Stimulated activated naive CD8-positive, alpha-beta T cell treated with anti-CD3 and anti-CD28 coated beads, Interleukin-15, Interleukin-2, amounts not matched to agents 100 U/mL and 50 U/mL, for 24 hours (primary cell): ENCODE measurements at regions not wholly inside any gene's neighbourhood (a gene's known extent, or its start where the extent isn't known, plus 50 kb on each side); places are given as distances from the start of the nearest gene placed in this dataset.
"Not testable (repeated sequence)": the region's sequence is repeated elsewhere in the genome, so short reads cannot be mapped to it uniquely, and the experiment has no call there.

Experiments used
- ATAC-seq: fragments of 150-1000 bp; cut with Tn5 transposase; one replicate; pipeline ENCODE4 v1.10.0; 2021
- DNase-seq: peaks from one replicate; pipeline ENCODE4 v3.0.0; 2021

DNA sequence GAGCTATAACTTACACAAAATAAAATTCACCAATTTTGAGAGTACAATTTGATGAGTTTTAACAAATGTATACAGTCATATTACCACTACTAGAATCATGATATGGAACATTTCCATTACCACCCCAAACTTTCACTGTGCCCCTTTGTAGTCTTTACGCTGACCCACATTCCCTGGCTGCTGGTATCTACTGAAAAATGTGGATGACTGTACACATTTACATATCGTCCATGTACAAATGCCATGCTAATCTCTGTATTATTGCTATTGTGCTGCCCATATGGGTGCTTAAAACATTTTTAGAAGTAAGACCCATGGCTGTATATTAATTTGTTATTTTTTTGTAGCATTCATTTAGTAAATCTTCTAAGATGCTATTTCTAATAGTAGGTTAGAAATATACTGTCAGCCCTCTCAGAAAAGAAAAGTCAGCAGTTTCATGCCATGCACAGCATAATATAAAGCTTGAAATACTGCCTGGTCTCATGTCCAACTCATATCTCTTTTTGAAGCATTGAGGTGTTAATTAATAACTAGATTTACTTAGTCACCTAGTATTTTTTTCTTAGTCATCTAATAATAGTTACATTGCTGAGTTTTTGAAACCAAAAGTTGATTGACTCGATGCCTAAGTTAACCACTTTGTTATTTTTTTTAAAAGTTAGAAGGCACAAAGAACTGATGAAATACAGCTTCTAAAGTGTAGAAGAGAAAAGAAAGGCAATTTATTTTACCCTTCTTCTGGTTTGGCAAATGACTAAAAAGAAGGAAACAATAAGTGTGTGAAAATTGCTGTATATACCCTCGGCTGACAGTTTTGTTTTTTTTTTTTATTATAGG, 188.3 kb upstream of the MEF2C start:
- DNase-seq (no peak), ATAC-seq (no peak)

DNA sequence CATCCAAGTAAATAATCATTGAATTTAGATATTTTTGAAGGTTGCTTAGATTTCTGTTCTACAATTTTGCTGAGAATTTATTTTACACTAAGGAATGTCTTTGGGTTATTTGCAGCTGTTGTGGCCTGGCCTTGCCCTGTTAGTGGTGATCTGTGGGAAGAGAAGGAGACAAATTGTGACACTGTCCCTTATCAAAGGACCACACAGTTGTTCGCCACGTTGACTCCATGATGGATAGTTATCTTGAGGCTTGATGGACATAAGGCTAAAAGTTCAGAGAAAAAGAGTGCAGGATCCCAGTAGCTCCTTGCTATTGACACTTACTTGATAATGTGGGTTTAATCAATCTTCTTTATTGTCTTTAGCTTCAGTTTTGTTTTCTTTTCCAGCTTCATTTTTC, 186.6 kb upstream of the MEF2C start:
- DNase-seq = no peak
- no peak for ATAC-seq

DNA sequence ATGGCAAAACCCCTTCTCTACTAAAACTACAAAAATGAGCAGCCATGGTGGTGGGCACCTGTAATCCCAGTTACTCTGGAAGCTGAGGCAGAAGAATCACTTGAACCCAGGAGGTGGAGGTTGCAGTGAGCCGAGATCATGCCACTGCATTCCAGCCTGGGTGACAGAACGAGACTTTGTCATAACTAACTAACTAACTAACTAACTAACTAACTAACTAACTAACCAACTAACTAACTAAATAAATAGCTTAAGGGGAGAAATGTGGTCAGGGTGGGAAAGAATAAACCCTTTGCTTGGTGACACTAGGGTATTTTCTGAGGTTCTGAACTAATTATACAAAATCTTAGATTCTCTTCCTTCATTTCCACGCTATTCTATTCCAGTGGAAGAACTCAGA, 184.4 kb upstream of the MEF2C start:
- no peak for DNase-seq
- ATAC-seq = no peak

GRCh38 chr5:89065919-89066318, 182.9 kb upstream of the MEF2C start:
- no peak for ATAC-seq
- no peak for DNase-seq

- DNase-seq (no peak), ATAC-seq (no peak)
Measured at GRCh38 chr5:89064736-89065135, 181.8 kb upstream of the MEF2C start.

DNA sequence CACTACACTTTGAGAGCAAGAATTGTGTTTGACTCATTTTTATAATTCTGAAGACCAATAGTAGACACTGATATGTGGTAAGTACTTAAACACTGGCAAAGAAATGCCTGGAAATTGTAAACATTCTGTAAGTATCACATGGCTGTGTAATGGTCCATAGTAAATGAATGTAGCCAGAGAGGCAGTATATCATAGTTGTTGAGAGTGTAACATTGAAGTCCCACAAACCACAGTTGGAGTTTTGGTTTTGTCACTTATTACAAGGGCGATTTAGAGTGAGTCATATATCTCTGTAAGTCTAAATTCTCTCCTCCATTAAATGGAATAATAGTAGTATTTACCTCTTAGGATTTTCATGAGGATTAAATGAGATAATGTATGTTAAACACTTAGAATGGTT, 181.1 kb upstream of the MEF2C start:
- no peak for DNase-seq
- no peak for ATAC-seq

DNA sequence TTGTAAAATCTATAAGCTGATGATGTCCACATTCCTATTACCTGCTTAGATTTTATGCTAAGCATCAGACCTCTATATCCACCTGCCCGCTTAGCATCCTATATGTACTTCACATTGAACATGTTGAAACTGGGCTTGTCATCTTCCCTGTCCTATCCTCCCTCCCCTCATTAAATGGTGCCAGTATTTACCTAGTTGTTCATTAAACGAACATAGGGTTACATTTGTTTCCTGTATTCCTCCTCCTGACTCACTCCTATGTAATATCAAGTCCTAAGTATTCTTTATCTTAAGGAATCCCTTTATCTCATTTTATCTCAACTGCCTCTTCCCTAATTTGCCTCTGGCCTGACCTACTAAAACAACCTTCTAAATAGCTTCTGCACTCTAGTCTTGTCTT, 177.8 kb upstream of the MEF2C start:
- DNase-seq = no peak
- ATAC-seq = no peak

GRCh38 chr5:89059274-89059673, 176.3 kb upstream of the MEF2C start:
- DNase-seq = no peak
- no peak for ATAC-seq

- no peak for DNase-seq
Measured at GRCh38 chr5:89055695-89056085, 172.7 kb upstream of the MEF2C start.

GRCh38 chr5:89055015-89055694, 172.2 kb upstream of the MEF2C start:
- no peak for ATAC-seq
- no peak for DNase-seq

More at GRCh38 chr5:89055695-89056085, 172.7 kb upstream of the MEF2C start:
- no peak for ATAC-seq

- ATAC-seq = no peak
- DNase-seq = no peak
Measured at GRCh38 chr5:89053547-89053946, 170.6 kb upstream of the MEF2C start.

DNA sequence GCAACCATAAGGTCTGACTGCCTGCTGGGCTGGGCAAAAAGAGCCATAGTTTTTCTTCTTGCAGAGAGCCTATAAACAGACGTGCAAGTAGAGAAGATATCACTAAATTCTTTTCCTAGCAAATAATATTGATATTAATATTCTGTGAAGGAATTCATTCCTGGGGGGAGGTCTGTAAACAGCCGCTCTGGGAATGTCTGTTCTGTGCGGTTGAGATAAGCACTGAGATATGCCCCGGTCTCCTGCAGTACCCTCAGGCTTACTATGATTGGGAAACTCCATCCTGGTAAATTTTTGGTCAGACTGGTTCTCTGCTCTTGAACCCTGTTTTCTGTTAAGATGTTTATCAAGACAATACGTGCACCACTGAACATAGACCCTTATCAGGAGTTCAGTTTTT, 167.1 kb upstream of the MEF2C start:
- ATAC-seq, DNase-seq: not testable (repeated sequence)

DNA sequence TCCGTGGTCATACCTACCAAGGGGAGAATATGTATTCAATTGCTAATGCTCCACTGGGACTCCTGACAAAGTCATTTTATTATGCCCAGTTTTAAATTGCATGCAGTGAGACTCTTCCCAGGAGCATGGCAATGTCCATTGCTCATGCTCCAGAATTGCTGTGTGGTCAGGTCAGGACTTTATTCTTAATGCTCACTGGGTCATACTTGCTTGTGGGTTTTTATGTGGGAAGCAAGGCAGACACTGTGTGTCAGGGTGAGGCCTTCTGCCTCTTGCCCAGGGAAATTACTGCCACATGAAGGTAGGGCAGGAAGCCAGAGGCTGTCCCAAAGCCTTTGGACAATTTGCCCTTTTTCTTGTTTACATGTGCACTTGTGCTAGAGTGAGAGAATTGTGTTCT, 164.6 kb upstream of the MEF2C start:
- ATAC-seq (no peak), DNase-seq (no peak)

- ATAC-seq = no peak
- DNase-seq = no peak
Measured at GRCh38 chr5:89045216-89045615, 162.2 kb upstream of the MEF2C start.

GRCh38 chr5:89044674-89045200, 161.8 kb upstream of the MEF2C start:
- DNase-seq (no peak), ATAC-seq (no peak)

DNA sequence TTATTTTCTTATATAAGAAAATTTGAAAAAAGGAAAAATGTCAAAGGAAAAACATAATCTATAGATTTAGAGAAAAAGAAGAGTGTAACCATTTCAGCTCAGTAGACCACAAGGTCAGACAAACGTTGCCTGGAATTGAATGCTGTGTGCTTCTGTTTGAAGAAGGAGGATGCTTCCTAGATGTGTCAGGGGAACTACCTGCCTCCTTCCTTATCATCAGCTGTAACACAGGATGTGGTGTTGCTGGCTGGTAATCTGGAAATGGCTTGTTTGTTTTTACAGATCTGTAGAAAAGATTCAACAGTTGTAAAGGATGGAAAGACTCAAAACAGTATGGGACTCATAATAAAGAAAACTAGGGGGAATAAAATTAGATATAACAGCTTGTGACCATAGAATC, 160.7 kb upstream of the MEF2C start:
- no peak for ATAC-seq
- no peak for DNase-seq

GRCh38 chr5:89042746-89043145, 159.8 kb upstream of the MEF2C start:
- ATAC-seq (no peak), DNase-seq (no peak)

GRCh38 chr5:89041976-89042375, 159.0 kb upstream of the MEF2C start:
- ATAC-seq (no peak), DNase-seq (no peak)

DNA sequence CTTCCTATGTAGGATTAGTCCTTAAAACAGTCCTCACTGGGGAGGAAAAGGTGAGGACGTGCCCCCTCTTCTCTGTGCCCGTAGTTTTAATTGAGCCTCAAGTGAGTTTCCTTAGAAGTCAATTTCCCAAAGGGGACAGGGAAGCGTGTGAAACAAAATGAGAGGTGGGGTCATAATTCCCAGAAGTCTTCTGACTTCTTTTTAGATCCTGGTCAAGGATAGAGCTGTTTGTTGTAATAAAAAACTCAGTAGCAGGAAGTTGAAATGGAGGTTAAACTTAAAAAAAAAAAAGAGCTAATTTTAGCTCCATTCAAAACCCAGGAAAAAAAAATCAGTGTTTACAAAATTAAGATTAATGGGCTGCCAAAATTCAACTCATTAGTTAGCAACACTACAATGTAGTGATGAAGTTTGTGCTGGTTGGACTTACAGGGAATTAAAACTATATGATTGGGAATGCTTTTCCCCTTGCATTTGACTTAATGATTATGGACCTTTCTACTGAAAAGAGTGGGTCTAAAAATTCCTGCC, 158.3 kb upstream of the MEF2C start:
- ATAC-seq = no peak
- no peak for DNase-seq

DNA sequence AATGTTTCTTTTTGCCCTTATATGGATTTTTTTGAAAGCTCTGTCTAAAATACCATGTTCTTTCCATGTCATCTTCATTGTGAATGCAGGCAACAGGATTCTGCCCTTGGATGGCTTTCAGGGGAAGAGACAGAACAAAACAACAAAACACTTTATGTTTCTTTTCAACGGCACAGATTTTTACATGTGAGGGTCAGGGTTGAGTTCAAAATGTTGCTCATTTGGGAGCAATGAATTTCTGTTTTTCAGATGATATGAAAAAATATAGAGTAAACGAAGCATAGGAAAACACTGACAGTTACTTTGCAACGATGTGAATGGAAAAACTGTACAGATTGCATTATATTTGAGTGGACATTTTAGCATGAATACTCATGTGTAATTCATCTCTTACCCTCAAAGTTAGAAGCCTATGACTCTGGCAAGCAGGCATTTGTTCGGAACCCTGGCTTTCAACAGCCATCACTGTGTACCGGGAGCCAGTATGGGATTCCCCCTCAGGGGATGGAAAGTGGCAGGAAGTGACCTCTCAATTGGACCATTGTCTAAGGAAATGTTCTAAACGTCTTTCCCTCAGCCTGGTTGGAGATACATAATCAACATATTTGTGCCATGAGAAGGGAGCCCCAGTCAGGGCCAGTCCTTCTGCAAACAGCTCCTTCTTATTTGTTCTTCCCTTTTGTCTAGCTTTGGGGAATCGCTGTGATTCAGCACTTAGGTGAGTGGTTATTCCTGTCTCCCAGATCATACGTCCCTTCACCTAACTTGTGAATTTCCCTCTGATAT, 153.9 kb upstream of the MEF2C start:
- no peak for ATAC-seq
- DNase-seq = no peak

DNA sequence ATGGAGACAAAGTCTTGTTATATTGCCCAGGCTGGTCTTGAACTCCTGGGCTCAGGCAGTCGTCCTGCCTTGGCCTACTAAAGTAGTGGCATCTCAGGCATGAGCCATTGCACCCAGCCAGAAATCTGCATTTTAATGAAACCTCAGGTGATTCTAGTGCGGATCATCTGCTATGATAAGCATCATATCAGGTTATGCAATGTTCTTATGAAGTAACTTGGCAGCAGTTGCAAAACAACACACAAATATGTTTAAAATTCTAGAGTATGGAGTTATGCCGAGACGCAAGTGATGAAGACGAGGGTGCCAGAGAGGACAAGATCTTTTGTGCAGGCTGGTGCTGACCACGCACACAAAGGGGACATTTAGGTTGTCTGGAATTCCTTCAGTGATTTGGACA, 153.2 kb upstream of the MEF2C start:
- no peak for DNase-seq
- ATAC-seq = no peak

GRCh38 chr5:89034588-89034987, 151.6 kb upstream of the MEF2C start:
- ATAC-seq = no peak
- DNase-seq = no peak

- ATAC-seq (no peak), DNase-seq (no peak)
Measured at GRCh38 chr5:89030798-89031197, 147.8 kb upstream of the MEF2C start.
